BJ (cell line): ENCODE measurements at regions not wholly inside any gene's neighbourhood (a gene's known extent, or its start where the extent isn't known, plus 50 kb on each side); places are given as distances from the start of the nearest gene placed in this dataset.

Experiments used
- CTCF ChIA-PET: fragments of 350-600 bp; formaldehyde crosslinking; extraction: SDS; loops from one replicate; lab custom pipeline; 2021; ENCODE audit warnings: antibody characterized with exemption, inconsistent platforms; lab: Yijun Ruan, JAX
- POLR2A ChIA-PET: fragments of 300-600 bp; sonication (Branson Sonifier 250); formaldehyde crosslinking; extraction: SDS; loops from one replicate; lab custom pipeline; 2021; ENCODE audit warnings: antibody characterized with exemption; lab: Charles Lee
- DNase-seq: peaks from one replicate; pipeline ENCODE4 v3.0.0-alpha.2; 2011; ENCODE audit warnings: low read depth
- H3K27me3 ChIP-seq: 2 replicates; pipeline ENCODE4 v1.6.0; 2011; ENCODE audit warnings: low read length; ENCODE audit not compliant: control insufficient read depth, insufficient read depth
- H3K36me3 ChIP-seq: 2 replicates; pipeline ENCODE4 v1.5.1; 2011; ENCODE audit warnings: low read length; ENCODE audit not compliant: control insufficient read depth, insufficient read depth
- H3K4me3 ChIP-seq: 2 replicates; pipeline ENCODE4 v1.5.1; 2011; ENCODE audit warnings: low read depth, mild to moderate bottlenecking, control low read depth, low read length
- CTCF ChIP-seq: IDR thresholded peaks from 2 replicates; pipeline ENCODE4 v1.5.1; 2011; ENCODE audit warnings: low read depth, mild to moderate bottlenecking, control low read depth, inconsistent platforms, low read length, moderate library complexity; ENCODE audit not compliant: insufficient read depth

GRCh38 chr12:31210104-31210503 is 115.8 kb downstream of the SINHCAF start:
- ChIA-PET POLR2A (no interaction called here), CTCF (no interaction called here)
- H3K27me3 ChIP-seq = no peaks in the 10 kb centered on the region
- no peak for TF ChIP-seq CTCF
- no peak overlapping the region for H3K4me3 ChIP-seq
- DNase-seq = no peak
- no peaks in the 10 kb centered on the region for H3K36me3 ChIP-seq

GRCh38 chr12:31210541-31210940 is 115.4 kb downstream of the SINHCAF start:
- H3K27me3 ChIP-seq = no peaks in the 10 kb centered on the region
- DNase-seq = no peak
- CTCF ChIA-PET = no interaction called here
- H3K36me3 ChIP-seq = no peaks in the 10 kb centered on the region
- TF ChIP-seq CTCF = no peak
- POLR2A ChIA-PET = no interaction called here
- no peak overlapping the region for H3K4me3 ChIP-seq

- Histone ChIP-seq H3K36me3 (no peaks in the 10 kb centered on the region), H3K4me3 (no peak overlapping the region), H3K27me3 (peaks cover 5% of the 10 kb centered on the region)
- POLR2A ChIA-PET = no interaction called here
- DNase-seq = no peak
- CTCF ChIA-PET = interaction anchor here (0.9 to 1.1 kb wide), 2 partner anchors 20 to 23 kb away, joined by 3 read pairs; no protein-coding TSS in a partner anchor
- no peak for TF ChIP-seq CTCF
Observed at GRCh38 chr12:31214626-31215517, 111.1 kb downstream of the SINHCAF start.

GRCh38 chr12:31215518-31216232 is 110.3 kb downstream of the SINHCAF start:
- H3K4me3 ChIP-seq = no peak overlapping the region
- POLR2A ChIA-PET = no interaction called here
- no peak for TF ChIP-seq CTCF
- H3K27me3 ChIP-seq = peaks cover 7% of the 10 kb centered on the region
- DNase-seq = no peak
- CTCF ChIA-PET = interaction anchor here (1.1 to 1.3 kb wide), 2 partner anchors 19 to 22 kb away, joined by 3 read pairs; no protein-coding TSS in a partner anchor
- H3K36me3 ChIP-seq = no peaks in the 10 kb centered on the region

GRCh38 chr12:31216479-31216878 is 109.5 kb downstream of the SINHCAF start:
- Histone ChIP-seq H3K27me3 (peaks cover 7% of the 10 kb centered on the region), H3K4me3 (no peak overlapping the region), H3K36me3 (no peaks in the 10 kb centered on the region)
- no peak for DNase-seq
- POLR2A ChIA-PET = no interaction called here
- TF ChIP-seq CTCF = no peak
- CTCF ChIA-PET = interaction anchor here (1.3 kb wide), 1 partner anchor 19 kb away, joined by 3 read pairs; no protein-coding TSS in a partner anchor
